H1 (cell line): ENCODE measurements at regions not wholly inside any gene's neighbourhood (a gene's known extent, or its start where the extent isn't known, plus 50 kb on each side); places are given as distances from the start of the nearest gene placed in this dataset.
"Not testable (repeated sequence)": the region's sequence is repeated elsewhere in the genome, so short reads cannot be mapped to it uniquely, and the experiment has no call there.

Experiments used
- CEBPB ChIP-seq: IDR thresholded peaks from 2 replicates; pipeline ENCODE4 v1.6.1; 2012; ENCODE audit warnings: low read depth, low read length
- JUND ChIP-seq: IDR thresholded peaks from 2 replicates; pipeline ENCODE4 v1.6.1; 2011; ENCODE audit warnings: mild to moderate bottlenecking, improper control_type of control experiment, low read length
- POLR2A ChIP-seq, 2 experiments: IDR thresholded peaks; 1 replicate in 1 of 2; 2 replicates in 1 of 2; pipeline ENCODE4 v1.6.1; 2011; ENCODE audit warnings: low read depth in 2 of 2, low read length in 2 of 2, mild to moderate bottlenecking in 2 of 2; ENCODE audit errors: control extremely low read depth in 1 of 2
- TF ChIP-seq, protein P1 (sequence below): IDR thresholded peaks from 2 replicates; pipeline ENCODE4 v1.6.1; 2011; ENCODE audit warnings: low read depth, mild to moderate bottlenecking, low read length; ENCODE audit not compliant: insufficient read depth
- TF ChIP-seq, protein P2 (sequence below), 3 experiments: IDR thresholded peaks; 1 replicate in 2 of 3; 2 replicates in 1 of 3; pipeline versions ENCODE4 v1.5.1 to v1.6.1; 2011; ENCODE audit warnings: low read length in 3 of 3, mild to moderate bottlenecking in 3 of 3, inconsistent platforms in 2 of 3, low read depth in 1 of 3, moderate library complexity in 1 of 3; ENCODE audit not compliant: insufficient read depth in 1 of 3; ENCODE audit errors: control extremely low read depth in 1 of 3

DNA sequence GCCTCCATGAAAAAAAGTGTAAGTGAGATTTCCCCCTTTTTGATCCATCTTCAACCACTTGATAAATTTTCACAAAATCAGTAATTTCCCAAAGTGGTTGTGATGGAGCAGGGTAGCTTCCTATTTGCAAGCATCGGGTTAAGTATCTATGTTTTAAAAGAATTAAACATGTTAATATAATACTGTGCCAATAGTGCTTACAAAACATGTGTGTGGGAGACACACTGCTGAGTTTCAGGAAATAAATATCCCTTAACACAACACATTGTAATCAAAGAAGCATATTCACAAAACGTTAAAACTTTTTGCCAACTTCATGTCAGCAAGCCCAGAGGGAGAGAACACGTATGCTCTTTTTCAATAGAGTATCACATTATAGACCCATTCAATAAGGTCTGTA is 526.9 kb downstream of the TTLL7 start:
- TF ChIP-seq JUND; CEBPB; POLR2A (IDR thresholded peaks at IDR 0.05; ENCODE audit: control extremely low read depth in 1 of 2, low read depth in 2 of 2, low read length in 2 of 2): not testable (repeated sequence)
- TF ChIP-seq, protein P1, sequence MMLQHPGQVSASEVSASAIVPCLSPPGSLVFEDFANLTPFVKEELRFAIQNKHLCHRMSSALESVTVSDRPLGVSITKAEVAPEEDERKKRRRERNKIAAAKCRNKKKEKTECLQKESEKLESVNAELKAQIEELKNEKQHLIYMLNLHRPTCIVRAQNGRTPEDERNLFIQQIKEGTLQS, result not testable (repeated sequence)
- TF ChIP-seq, protein P2, sequence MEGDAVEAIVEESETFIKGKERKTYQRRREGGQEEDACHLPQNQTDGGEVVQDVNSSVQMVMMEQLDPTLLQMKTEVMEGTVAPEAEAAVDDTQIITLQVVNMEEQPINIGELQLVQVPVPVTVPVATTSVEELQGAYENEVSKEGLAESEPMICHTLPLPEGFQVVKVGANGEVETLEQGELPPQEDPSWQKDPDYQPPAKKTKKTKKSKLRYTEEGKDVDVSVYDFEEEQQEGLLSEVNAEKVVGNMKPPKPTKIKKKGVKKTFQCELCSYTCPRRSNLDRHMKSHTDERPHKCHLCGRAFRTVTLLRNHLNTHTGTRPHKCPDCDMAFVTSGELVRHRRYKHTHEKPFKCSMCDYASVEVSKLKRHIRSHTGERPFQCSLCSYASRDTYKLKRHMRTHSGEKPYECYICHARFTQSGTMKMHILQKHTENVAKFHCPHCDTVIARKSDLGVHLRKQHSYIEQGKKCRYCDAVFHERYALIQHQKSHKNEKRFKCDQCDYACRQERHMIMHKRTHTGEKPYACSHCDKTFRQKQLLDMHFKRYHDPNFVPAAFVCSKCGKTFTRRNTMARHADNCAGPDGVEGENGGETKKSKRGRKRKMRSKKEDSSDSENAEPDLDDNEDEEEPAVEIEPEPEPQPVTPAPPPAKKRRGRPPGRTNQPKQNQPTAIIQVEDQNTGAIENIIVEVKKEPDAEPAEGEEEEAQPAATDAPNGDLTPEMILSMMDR (IDR thresholded peaks at IDR 0.05; ENCODE audit: control extremely low read depth in 1 of 3, insufficient read depth in 1 of 3, low read depth in 1 of 3, low read length in 3 of 3), result not testable (repeated sequence)
